ENCODE measurements at regions not wholly inside any gene's neighbourhood (a gene's known extent, or its start where the extent isn't known, plus 50 kb on each side); places are given as distances from the start of the nearest gene placed in this dataset.

GRCh38 chr14:43540948-43541347 lies 966.1 kb downstream of the FSCB start:
- Histone ChIP-seq H3K18ac (ENCODE audit: low read length) (no peak overlapping the region), H3K9ac (ENCODE audit: low read length) (no peak overlapping the region), H3K79me2 (ENCODE audit: control insufficient read depth, insufficient read depth, low read length, poor library complexity) (no peaks in the 10 kb centered on the region), H4K12ac (ENCODE audit: low read depth, low read length) (no peak overlapping the region), H2BK120ac (ENCODE audit: insufficient read depth, low read length, poor library complexity) (no peak overlapping the region), H4K91ac (ENCODE audit: low read depth, low read length) (no peak overlapping the region), H4K8ac (ENCODE audit: low read depth, low read length) (no peak overlapping the region), H2AK5ac (ENCODE audit: low read length) (no peak overlapping the region), H3K9me3 (ENCODE audit: insufficient read depth, low read depth, low read length) (no peaks in the 10 kb centered on the region), H3K4me1 (ENCODE audit: control insufficient read depth in 1 of 2, insufficient read depth in 2 of 2, low read length in 2 of 2) (no peaks in the 10 kb centered on the region), H3K79me1 (ENCODE audit: low read length) (no peaks in the 10 kb centered on the region), H3K4ac (ENCODE audit: low read depth, low read length) (no peak overlapping the region), H2AFZ (ENCODE audit: insufficient read depth, low read length, poor library complexity) (no peak overlapping the region), H3K27ac (ENCODE audit: low read depth, low read length) (no peak overlapping the region), H3K4me2 (ENCODE audit: low read length) (no peak overlapping the region), H2BK12ac (ENCODE audit: low read length) (no peak overlapping the region), H3K36me3 (ENCODE audit: control insufficient read depth in 1 of 2, insufficient read depth in 2 of 2, low read length in 2 of 2) (no peaks in the 10 kb centered on the region), H3K14ac (ENCODE audit: low read length) (no peak overlapping the region), H3K4me3 (ENCODE audit: low read depth, low read length) (no peak overlapping the region), H3K23ac (ENCODE audit: low read length) (no peak overlapping the region), H2BK5ac (ENCODE audit: low read depth, low read length, poor library complexity) (no peak overlapping the region), H3K27me3 (ENCODE audit: insufficient read depth, low read length) (no peaks in the 10 kb centered on the region)
- WGBS (ENCODE audit: extremely low coverage, insufficient coverage, insufficient read length) = no CpG with 5 or more reads among the region's 13 CpGs
- peak in 1 of 2 donors; percentile 8 for DNase-seq

DNA sequence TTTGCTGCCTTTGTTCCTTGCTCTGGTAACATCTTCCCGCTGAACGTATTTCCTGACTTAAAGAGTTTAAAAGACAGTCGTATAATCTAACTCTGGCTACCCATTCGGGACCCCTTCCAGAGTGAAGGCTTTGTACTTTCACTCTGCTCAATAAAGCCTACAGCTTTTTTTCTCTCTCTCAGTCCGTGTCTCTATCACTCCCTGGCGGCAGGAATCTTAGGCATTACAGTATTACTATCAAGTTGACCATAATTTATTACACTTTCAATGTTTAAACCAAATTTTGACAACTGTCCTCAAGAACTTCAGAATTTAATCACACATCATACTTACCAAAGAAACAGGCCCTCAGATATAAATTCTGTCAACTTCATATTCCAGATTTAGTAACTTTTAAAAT lies 967.9 kb downstream of the FSCB start:
- no peak overlapping the region for H4K12ac ChIP-seq (ENCODE audit: low read depth, low read length)
- H2AK5ac ChIP-seq (ENCODE audit: low read length) = no peak overlapping the region
- no peak overlapping the region for H3K4ac ChIP-seq (ENCODE audit: low read depth, low read length)
- H2BK5ac ChIP-seq (ENCODE audit: low read depth, low read length, poor library complexity) = no peak overlapping the region
- no CpG with 5 or more reads among the region's 6 CpGs for WGBS (ENCODE audit: extremely low coverage, insufficient coverage, insufficient read length)
- H4K8ac ChIP-seq (ENCODE audit: low read depth, low read length) = no peak overlapping the region
- no peaks in the 10 kb centered on the region for H3K79me1 ChIP-seq (ENCODE audit: low read length)
- H3K27me3 ChIP-seq (ENCODE audit: insufficient read depth, low read length) = no peaks in the 10 kb centered on the region
- H3K79me2 ChIP-seq (ENCODE audit: control insufficient read depth, insufficient read depth, low read length, poor library complexity) = no peaks in the 10 kb centered on the region
- no peak overlapping the region for H2BK12ac ChIP-seq (ENCODE audit: low read length)
- H3K18ac ChIP-seq (ENCODE audit: low read length) = no peak overlapping the region
- no peak overlapping the region for H2BK120ac ChIP-seq (ENCODE audit: insufficient read depth, low read length, poor library complexity)
- H3K4me1 ChIP-seq (ENCODE audit: control insufficient read depth in 1 of 2, insufficient read depth in 2 of 2, low read length in 2 of 2) = no peaks in the 10 kb centered on the region
- H3K36me3 ChIP-seq (ENCODE audit: control insufficient read depth in 1 of 2, insufficient read depth in 2 of 2, low read length in 2 of 2) = no peaks in the 10 kb centered on the region
- H3K27ac ChIP-seq (ENCODE audit: low read depth, low read length) = no peak overlapping the region
- no peak overlapping the region for H2AFZ ChIP-seq (ENCODE audit: insufficient read depth, low read length, poor library complexity)
- H3K9ac ChIP-seq (ENCODE audit: low read length) = no peak overlapping the region
- no peaks in the 10 kb centered on the region for H3K9me3 ChIP-seq (ENCODE audit: insufficient read depth, low read depth, low read length)
- H3K23ac ChIP-seq (ENCODE audit: low read length) = no peak overlapping the region
- H4K91ac ChIP-seq (ENCODE audit: low read depth, low read length) = no peak overlapping the region
- no peak overlapping the region for H3K14ac ChIP-seq (ENCODE audit: low read length)
- H3K4me3 ChIP-seq (ENCODE audit: low read depth, low read length) = no peak overlapping the region
- DNase-seq = peak in 1 of 2 donors; percentile 39
- peak overlapping the region; percentile 23 for H3K4me2 ChIP-seq (ENCODE audit: low read length)

GRCh38 chr14:43535231-43535838 lies 971.7 kb downstream of the FSCB start:
- no peak overlapping the region for H4K12ac ChIP-seq (ENCODE audit: low read depth, low read length)
- no peaks in the 10 kb centered on the region for H3K9me3 ChIP-seq (ENCODE audit: insufficient read depth, low read depth, low read length)
- H3K18ac ChIP-seq (ENCODE audit: low read length) = no peak overlapping the region
- H3K4me2 ChIP-seq (ENCODE audit: low read length) = no peak overlapping the region
- H3K23ac ChIP-seq (ENCODE audit: low read length) = no peak overlapping the region
- no peak overlapping the region for H4K91ac ChIP-seq (ENCODE audit: low read depth, low read length)
- H2BK120ac ChIP-seq (ENCODE audit: insufficient read depth, low read length, poor library complexity) = no peak overlapping the region
- no CpG with 5 or more reads among the region's 18 CpGs for WGBS (ENCODE audit: extremely low coverage, insufficient coverage, insufficient read length)
- H2AFZ ChIP-seq (ENCODE audit: insufficient read depth, low read length, poor library complexity) = no peak overlapping the region
- no peak overlapping the region for H3K4ac ChIP-seq (ENCODE audit: low read depth, low read length)
- H3K27me3 ChIP-seq (ENCODE audit: insufficient read depth, low read length) = no peaks in the 10 kb centered on the region
- H3K9ac ChIP-seq (ENCODE audit: low read length) = no peak overlapping the region
- H2BK12ac ChIP-seq (ENCODE audit: low read length) = no peak overlapping the region
- H3K27ac ChIP-seq (ENCODE audit: low read depth, low read length) = no peak overlapping the region
- H3K14ac ChIP-seq (ENCODE audit: low read length) = no peak overlapping the region
- no peak overlapping the region for H2BK5ac ChIP-seq (ENCODE audit: low read depth, low read length, poor library complexity)
- H3K79me1 ChIP-seq (ENCODE audit: low read length) = no peaks in the 10 kb centered on the region
- H3K4me3 ChIP-seq (ENCODE audit: low read depth, low read length) = no peak overlapping the region
- no peak overlapping the region for H4K8ac ChIP-seq (ENCODE audit: low read depth, low read length)
- no peak overlapping the region for H2AK5ac ChIP-seq (ENCODE audit: low read length)
- no peaks in the 10 kb centered on the region for H3K36me3 ChIP-seq (ENCODE audit: control insufficient read depth in 1 of 2, insufficient read depth in 2 of 2, low read length in 2 of 2)
- no peaks in the 10 kb centered on the region for H3K79me2 ChIP-seq (ENCODE audit: control insufficient read depth, insufficient read depth, low read length, poor library complexity)
- no peak for DNase-seq
- no peaks in the 10 kb centered on the region for H3K4me1 ChIP-seq (ENCODE audit: control insufficient read depth in 1 of 2, insufficient read depth in 2 of 2, low read length in 2 of 2)

DNA sequence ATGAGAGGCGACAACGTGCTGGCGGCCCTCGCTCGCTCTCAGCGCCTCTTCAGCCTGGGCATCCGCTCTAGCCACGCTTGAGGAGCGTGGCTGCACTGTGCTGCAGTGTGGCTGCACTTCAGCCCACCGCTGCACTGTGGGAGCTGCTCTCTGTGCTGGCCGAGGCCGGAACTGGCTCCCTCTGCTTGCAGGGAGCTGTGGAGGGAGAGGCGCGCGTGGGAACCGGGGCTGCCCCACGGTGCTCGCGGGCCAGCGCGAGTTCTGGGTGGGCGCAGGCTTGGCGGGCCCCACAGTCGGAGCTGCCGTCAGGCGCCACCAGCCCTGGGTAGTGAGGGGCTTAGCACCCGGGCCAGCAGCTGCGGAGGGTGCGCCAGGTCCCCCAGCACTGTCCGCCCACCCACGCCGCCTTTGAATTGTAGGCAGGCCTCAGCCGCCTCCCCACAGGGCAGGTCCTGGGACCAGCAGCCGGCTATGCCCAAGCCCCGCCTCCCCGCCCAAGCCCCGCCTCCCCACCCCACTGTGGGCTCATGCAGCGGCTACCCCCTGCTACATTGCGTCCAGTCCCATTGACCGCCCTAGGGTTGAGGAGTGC lies 974.2 kb downstream of the FSCB start:
- WGBS (ENCODE audit: extremely low coverage, insufficient coverage, insufficient read length) = no CpG with 5 or more reads among the region's 40 CpGs
- Histone ChIP-seq H3K4me1 (ENCODE audit: control insufficient read depth in 1 of 2, insufficient read depth in 2 of 2, low read length in 2 of 2) (no peaks in the 10 kb centered on the region), H3K4me2 (ENCODE audit: low read length) (no peak overlapping the region)

More for the DNA sequence above, 974.2 kb downstream of the FSCB start:
- Histone ChIP-seq H2AFZ (ENCODE audit: insufficient read depth, low read length, poor library complexity) (no peak overlapping the region), H2BK12ac (ENCODE audit: low read length) (no peak overlapping the region), H3K23ac (ENCODE audit: low read length) (no peak overlapping the region), H3K27me3 (ENCODE audit: insufficient read depth, low read length) (no peaks in the 10 kb centered on the region), H3K36me3 (ENCODE audit: control insufficient read depth in 1 of 2, insufficient read depth in 2 of 2, low read length in 2 of 2) (no peaks in the 10 kb centered on the region), H3K4me3 (ENCODE audit: low read depth, low read length) (no peak overlapping the region), H3K9ac (ENCODE audit: low read length) (no peak overlapping the region), H3K79me2 (ENCODE audit: control insufficient read depth, insufficient read depth, low read length, poor library complexity) (no peaks in the 10 kb centered on the region), H3K27ac (ENCODE audit: low read depth, low read length) (no peak overlapping the region), H3K9me3 (ENCODE audit: insufficient read depth, low read depth, low read length) (no peaks in the 10 kb centered on the region), H4K8ac (ENCODE audit: low read depth, low read length) (no peak overlapping the region), H2BK120ac (ENCODE audit: insufficient read depth, low read length, poor library complexity) (no peak overlapping the region), H3K79me1 (ENCODE audit: low read length) (no peaks in the 10 kb centered on the region), H4K12ac (ENCODE audit: low read depth, low read length) (no peak overlapping the region), H3K14ac (ENCODE audit: low read length) (no peak overlapping the region), H2AK5ac (ENCODE audit: low read length) (no peak overlapping the region), H4K91ac (ENCODE audit: low read depth, low read length) (no peak overlapping the region), H2BK5ac (ENCODE audit: low read depth, low read length, poor library complexity) (no peak overlapping the region), H3K18ac (ENCODE audit: low read length) (no peak overlapping the region), H3K4ac (ENCODE audit: low read depth, low read length) (no peak overlapping the region)
- DNase-seq = no peak
